HG03378 (cell line): ENCODE measurements at regions not wholly inside any gene's neighbourhood (a gene's known extent, or its start where the extent isn't known, plus 50 kb on each side); places are given as distances from the start of the nearest gene placed in this dataset.
"Not testable (repeated sequence)": the region's sequence is repeated elsewhere in the genome, so short reads cannot be mapped to it uniquely, and the experiment has no call there.

Source experiments
- ATAC-seq: cut with Tn5 transposase; IDR thresholded peaks from one replicate; pipeline ENCODE4 v1.9.1; 2021; ENCODE audit warnings: mild to moderate bottlenecking, moderate library complexity; ENCODE audit not compliant: unreplicated experiment

DNA sequence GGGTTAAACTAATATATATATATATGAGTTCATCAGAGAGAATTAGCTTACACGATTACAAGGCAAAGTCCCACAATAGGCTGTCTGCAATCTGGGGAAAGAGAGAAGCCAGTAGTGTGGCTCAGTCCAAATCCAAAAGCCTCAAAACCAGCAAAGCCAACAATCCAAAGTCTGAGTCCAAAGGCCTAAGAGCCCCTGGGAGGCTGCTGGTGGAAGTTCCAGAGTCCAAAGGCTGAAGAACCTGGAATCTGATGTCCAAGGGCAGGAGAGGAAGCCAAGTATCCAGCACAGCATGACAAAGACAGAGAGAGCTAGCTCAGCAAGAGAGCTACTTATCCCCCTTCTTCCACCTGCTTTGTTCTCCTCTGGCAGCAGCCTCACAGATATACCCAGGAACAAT, 274.7 kb upstream of the ID4 start:
- ATAC-seq: no peak

DNA sequence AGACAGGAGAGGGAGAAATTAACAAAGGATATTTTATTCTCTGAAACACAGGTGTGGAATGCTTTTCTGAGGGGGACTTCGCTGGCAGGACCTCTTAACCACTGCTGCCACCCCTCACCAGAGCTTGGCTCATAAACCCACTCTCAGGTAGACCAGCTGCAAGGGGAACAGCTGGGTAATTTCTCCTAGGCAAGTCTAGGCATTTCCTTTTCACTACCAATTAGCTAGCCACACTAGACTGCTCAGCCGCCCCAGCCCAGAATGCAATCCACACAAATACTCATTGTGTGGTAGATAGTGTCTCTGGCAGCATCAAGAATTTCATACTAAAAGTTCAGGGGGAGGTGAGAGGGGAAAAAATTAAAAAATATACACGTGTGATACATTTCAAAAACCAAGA, 267.6 kb upstream of the ID4 start:
- no peak for ATAC-seq

DNA sequence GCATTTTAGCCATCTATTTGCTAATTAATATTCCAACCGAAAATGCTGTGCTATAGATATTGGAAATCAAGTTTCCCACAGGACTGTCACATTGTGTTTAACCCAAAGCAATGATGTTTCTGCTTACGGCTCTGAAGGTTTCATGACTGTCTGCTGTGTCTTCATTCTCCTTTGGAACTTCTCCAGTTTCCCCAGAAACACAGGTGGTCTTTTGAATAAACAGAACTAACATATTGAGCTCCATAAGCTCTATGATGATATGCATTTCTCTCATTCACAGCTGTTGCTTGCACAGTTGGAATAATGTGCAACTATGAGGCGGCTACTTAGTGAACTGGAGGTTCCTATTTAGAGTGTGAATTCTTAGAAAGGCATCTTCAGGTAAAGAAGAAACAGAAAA, 266.0 kb upstream of the ID4 start:
- ATAC-seq: no peak

DNA sequence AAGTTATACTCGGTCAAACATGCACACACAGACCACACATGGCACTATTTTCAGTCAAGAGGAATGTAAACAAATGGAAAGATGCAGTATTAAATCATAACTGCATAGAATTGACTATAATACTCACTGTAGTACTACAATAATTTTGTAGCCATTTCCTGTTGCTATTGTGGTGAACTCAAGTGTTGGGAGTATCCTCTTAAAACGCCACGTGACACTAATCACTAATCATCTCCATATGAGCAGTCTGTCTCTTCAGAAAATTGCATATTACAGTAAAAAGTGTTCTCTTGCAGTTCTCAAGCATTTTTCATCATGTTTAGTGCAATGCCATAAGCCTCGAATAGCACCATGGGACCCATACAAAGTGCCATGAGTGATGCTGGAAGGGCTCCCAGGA, 258.7 kb upstream of the ID4 start:
- no peak for ATAC-seq

DNA sequence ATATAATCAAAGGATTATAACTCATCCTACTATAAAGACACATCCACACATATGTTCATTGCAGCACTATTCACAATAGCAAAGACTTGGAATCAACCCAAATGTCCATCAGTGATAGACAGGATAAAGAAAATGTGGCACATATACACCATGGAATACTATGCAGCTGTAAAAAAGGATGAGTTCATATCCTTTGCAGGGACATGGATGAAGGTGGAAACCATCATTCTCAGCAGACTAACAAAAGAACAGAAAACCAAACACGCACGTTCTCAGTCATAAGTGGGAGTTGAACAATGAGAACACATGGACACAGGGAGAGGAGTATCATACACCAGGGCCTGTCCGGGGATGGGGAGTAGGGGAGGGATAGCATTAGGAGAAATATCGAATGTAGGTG, 253.0 kb upstream of the ID4 start:
- ATAC-seq: not testable (repeated sequence)

DNA sequence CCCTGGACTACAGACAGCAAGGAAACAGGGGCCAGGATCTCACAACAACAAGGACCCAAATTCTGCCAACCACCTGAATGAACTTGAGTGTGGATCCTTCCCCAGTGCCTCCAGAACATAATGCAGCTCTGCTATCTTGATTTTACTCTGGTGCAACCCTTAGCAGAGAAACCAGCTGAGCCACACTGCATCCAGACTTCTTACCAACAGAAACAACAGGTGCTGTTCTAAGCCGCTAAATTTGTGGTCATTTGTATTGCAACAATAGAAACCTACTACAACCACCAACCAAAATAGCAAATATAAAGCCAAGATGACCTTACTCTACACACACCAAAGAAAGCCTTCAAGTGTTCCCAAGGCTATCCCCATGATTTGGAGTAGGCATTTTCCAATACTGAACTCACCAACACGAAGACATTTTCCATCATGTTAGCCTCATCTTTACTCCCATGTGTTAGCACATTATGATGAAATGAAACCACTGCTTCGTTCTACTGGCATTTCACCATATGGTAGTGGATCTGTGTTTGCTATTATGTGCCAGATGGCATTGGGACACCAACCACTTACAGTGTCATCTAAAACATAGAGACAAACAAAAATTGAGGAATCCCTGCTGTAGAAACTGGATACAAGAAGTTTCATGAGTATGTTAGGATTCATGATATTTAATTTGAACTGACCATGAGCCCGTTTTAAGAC, 249.8 kb upstream of the ID4 start:
- no peak for ATAC-seq

DNA sequence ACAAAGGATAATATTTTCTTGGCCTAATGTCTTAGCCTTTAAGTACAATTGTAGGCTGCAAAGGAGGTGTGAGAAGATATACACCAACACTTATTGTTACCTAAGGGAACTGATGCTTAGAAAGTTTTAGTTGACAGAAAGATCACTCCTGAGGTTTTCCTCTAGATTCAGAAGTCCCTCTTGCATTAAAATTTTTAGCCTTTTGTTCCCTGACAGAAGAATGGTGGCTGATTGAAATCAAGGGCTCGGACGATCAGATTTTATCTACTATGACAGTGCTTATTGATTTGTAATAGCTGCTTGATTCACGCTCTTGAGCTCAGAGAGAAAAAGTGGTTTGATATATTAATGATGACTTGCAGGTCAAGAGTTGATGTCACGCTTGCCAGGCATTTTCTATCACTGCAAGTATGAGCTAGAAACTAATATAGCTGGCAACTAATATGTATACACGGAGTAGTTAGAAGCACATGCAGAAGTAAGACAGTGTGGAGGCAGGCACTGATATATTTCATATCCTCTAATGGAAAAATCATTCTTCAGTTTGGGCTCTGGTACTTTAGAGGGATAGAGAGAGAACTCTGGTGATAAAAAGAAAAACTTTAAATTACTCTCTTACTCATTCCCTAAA, 246.6 kb upstream of the ID4 start:
- no peak for ATAC-seq

DNA sequence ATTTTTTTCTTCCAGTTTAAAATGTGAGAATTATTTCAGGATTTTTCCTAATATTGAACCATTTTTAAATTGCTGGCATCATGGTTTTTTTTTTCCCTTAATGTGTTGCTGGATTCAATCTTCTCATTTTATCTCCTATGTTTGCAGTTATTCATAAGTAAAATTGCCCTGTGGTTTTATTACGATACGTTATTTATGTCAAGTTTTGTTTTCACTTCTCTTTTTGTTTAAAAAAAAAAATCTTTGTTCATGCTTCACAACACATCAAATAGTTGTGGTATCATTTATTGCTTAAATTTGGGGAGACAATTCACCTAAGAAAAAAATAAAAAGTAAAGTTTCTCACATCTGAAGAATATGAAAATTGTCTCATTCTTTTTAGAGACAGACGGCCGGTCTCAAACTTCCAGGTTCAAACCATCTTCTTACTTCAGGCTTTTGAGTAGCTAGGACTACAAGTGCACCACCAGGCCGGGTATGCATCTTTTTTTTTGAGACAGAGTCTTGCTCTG, 239.3 kb upstream of the ID4 start:
- ATAC-seq: no peak

DNA sequence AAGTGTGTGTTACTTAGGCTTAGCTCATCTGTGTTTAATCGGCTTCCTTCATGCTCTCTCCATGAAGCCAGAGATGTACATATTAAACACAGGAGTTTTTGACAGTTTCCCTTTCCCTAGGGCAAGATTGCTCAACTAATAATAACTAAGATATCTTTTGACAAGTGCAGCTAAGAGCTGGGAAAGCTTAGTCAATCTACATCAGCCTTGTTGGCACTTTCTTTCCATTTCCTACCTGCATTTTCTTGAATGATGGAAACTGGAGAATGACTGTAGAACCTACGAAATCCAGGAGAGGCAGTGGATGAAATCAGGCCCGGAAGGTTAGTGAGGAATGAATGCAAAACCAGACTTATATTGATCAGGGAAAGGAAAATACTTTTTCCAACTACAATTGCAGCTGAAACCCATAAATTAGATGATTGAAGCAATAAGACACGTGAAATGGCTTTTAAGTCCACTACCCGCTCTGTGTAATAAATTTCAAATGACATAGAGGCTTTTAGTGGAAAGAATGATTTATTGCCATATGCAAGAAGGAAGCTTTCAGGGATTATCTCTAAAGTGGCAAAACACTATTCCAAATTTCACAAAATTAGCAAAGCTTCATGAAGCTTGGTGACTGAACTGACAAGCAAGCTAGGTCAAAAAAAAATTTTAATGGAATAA, 237.2 kb upstream of the ID4 start:
- ATAC-seq: no peak

DNA sequence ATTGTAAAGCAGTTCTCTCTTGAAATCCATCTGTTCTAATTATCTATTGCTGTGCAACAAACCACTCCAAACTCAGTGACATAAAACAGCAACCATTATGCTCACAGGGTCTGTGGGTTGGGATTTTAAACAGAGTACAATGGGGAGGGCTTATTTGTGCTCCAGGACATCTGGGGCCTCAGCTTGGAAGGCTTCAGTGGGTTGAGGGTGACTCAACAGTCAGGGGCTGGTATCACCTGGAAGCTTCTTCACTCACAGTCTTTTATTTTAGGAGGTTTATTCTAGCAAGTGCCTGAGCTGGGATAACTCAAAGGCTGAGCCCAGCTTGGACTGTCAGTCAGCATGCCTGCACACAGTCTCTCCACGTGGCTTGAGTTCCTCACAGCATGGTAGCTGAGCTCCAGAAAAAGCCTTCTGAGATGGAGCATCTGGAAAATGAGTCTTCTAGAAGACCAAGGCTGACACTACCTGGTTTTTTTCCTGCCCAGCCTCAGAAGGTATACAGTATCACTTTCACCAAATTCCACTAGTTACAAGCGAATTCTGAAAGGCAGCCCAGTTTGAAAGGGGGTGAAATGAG, 234.6 kb upstream of the ID4 start:
- ATAC-seq: no peak

DNA sequence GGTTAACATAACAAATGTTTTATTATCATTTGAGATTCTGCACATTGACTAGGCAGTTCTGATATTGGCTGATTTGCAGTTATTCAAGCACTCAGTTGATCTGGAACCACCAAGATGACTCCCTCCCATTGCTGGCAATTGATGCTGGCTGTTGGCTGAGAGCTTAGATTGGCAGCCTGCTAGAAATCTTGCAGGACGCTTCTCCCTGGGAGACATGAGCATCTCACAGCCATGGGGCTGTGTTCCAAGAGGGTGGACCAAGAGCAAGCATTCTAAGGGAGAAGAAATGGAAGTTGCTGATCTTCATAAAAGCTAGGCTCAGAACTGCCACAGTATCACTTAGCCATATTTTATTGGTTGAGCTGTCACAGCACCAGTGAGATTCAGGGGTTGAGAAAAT, 233.4 kb upstream of the ID4 start:
- no peak for ATAC-seq

DNA sequence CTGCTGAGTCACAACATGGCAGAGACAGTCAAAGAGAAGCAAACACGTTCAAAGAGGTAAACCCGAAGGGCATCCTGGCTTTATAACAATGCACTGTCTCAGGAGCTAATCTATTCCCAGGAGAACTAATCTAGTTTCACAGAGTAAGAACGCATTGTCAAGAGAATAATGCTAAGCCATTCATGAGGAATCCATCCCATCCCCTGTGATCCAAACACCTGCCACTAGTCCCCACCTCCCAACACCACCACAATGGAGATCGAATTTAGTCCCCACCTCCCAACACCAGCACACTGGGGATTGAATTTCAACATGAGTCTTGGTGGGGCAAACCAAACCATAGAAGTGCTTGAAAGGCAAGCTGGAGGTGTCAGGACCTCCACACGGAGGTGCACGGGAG, 231.5 kb upstream of the ID4 start:
- ATAC-seq: no peak

DNA sequence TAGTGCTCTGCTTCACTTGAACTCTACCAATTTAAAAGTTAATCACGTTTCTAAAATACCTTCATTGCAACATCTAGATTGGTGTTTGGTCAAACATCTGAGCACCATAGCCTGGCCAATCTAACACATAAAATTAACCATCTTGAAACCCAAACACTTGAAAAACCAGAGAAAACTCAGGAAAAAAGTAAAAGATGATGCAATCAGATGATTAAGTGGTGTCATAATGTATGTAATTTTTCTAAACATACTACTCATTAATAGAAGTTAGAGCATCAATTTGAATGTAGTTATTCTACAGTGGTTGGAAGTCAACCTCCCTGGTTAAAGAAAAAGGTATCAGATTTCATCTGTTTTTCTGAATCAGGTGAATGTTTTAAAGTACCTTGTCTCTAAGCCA, 228.6 kb upstream of the ID4 start:
- ATAC-seq: no peak

DNA sequence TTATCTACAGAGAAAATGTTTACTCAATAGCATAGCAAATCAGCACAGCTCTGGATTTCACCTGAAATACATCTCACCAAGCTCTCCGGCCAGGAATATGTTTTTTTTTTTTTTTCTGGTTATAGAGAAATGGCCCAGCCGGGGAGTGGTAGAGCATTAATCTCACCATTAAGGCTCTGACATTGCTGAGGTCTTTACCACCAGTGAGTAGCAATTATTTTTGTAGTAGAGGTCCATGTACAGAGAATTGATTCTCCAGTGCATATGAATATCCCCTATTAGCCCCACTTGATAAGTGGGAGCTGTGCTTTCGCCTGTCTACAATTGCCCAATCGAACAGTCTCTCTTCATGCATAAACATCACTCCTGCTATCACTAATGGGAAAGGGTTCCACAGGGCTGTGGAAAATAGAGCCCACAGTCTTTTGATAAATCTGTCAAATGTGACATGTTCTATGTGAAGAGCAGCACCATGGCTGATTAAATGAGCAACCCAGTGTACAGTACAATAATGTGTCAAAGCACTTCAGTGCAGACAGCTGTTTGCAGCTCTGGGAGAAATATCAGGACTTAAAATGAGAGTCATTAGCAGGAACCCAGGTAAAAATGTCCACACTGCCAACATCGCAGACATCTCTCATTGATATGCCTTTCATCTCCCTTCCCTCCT, 227.1 kb upstream of the ID4 start:
- no peak for ATAC-seq

DNA sequence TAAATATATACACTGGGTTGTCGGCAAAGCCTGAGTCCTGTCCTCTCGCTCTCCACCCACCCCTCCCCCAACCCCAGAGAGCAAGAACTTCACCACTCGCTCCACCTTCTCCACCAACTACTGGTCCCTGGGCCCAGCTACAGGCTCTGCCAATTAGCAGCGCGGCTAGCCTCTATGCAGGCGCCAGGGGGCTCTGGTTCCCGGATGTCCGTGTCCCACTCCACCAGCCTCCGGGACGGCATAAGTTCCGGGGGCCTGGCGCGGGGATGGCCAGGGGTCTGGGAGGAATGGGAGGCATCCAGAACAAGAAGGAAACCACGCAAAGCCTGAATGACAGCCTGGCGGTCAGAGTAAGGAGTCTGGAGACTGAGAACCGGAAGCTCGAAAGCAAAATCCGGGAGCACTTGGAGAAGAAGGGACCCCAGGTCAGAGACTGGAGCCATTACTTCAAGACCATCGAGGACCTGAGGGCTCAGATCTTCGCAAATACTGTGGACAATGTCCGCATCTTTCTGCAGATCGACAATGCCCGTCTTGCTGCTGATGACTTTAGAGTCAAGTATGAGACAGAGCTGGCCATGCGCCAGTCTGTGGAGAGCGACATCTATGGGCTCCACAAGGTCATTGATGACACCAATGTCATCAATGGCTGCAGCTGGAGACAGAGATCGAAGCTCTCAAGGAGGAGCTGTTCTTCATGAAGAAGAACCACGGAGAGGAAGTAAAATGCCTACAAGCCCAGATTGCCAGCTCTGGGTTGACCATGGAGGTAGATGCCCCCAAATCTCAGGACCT, 224.3 kb upstream of the ID4 start:
- ATAC-seq: not testable (repeated sequence)

DNA sequence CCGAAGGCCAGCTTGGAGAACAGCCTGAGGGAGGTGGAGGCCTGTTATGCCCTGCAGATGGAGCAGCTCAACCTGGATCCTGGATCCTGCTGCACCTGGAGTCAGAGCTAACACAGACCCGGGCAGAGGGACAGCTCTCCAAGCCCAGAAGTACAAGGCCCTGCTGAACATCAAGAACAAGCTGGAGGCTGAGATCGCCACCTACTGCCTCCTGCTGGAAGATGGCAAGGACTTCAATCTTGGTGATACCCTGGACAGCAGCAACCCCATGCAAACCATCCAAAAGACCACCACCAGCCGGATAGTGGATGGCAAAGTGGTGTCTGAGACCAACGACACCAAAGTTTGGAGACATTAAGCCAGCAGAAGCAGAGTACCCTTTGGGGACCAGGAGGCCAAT, 223.5 kb upstream of the ID4 start:
- no peak for ATAC-seq

DNA sequence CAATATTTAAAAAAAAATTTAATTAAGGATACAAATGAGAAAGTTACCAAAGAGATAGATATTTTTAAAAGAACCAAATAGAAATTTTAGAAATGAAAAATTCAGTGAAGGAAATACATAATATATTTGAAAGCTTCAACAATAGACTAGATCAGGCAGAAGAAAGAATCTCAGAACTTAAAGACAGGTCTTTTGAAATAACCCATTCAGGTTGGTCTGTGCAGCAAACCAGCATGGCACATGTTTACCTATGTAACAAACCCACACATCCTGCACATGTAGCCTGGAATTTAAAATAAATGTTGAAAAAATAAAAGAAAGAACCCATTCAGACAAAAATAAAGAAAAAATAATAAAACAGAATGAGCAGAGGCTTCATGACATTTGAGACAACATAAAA, 221.1 kb upstream of the ID4 start:
- no peak for ATAC-seq

DNA sequence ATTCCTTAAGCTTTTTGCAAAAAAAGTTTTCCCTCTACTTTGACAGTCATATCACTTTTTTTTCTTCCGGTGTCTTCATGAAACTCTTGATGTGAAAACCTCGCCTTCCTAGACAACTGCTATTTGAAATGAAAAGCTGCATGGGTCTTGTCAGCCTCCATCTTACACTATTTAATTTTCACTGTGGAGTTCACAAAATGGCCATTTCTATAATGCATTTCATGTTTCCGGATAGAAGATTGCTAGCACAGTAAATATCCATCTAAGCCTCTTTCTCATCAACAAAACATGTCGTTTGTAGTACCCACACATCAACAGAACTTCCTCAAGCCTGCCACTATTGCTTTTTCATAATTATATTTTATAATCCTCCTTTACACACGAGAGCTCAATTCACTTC, 204.9 kb upstream of the ID4 start:
- no peak for ATAC-seq

DNA sequence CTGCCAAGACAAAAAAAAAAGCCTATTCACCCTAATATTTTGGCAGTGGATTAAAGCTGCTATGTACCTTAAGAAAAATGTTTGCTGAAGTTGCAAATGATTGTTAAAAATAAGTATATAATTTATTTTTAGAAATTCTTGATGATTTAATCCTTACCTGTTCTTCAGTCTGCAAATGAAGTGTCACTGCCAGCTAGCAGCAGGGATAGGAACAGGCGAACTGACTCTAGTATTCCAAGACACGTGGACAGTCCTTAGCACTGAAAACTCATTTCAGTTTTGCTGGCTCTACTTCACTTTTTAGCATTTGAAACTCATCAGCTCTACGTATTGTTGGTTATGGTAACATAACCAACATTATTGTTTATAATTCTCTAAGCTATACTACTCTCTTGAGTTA, 204.4 kb upstream of the ID4 start:
- no peak for ATAC-seq

DNA sequence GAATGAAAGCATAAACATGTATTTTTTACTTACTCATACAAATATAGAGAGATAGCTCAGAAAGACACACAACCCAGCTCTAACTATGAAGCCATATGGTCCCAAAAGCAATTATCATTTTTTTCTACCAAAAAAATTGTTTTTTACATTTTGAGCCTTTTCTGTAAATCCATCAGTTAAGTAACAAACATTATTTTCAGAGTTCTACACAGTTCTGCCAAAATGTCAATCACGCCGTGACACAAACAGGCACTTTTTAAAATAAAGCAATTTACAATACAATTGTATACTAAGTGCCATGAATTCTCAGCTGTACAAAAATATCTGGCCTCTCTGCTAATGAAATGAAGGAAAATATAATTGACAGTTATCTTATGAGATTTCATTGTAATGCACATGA, 201.4 kb upstream of the ID4 start:
- no peak for ATAC-seq

DNA sequence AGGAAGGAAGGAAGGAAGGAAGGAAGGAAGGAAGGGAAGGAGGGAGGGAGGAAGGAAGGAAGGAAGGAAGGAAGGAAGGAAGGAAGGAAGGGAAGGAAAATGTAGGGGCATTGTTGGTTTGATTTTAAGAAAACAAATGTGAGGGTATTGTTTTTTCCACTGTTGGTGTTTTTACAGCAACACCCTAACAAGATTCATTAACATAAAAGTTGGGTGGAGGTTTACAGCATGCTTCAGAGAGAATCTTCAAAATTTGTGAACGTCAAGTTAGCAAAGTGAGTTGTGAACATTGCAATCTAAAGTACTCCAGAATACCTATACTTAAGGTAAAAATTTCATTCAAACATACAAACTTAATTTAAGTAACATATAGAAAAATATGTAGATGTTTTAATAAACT, 200.2 kb upstream of the ID4 start:
- no peak for ATAC-seq
